Transverse colon (tissue), 4 donors: ENCODE measurements at regions not wholly inside any gene's neighbourhood (a gene's known extent, or its start where the extent isn't known, plus 50 kb on each side); places are given as distances from the start of the nearest gene placed in this dataset.

Experiments used
- DNase-seq: peaks from one replicate; pipeline ENCODE4 v3.0.0-alpha.2; 2019
- H3K27ac ChIP-seq, 4 donors: fragments of 200-600 bp; sonication (generic); 2 replicates each; pipeline ENCODE4 v1.5.1; 2016 to 2018; ENCODE audit warnings: inconsistent platforms in 4 of 4
- H3K27me3 ChIP-seq: fragments of 200-600 bp; sonication (generic); 2 replicates; pipeline ENCODE4 v1.5.1; 2017; ENCODE audit warnings: inconsistent platforms
- H3K36me3 ChIP-seq, 4 donors: fragments of 200-600 bp; sonication (generic); 2 replicates each; pipeline ENCODE4 v1.5.1; 2017 to 2019; ENCODE audit warnings: inconsistent platforms in 4 of 4
- H3K4me1 ChIP-seq, 4 donors: fragments of 200-600 bp; sonication (generic); 2 replicates each; pipeline ENCODE4 v1.5.1; 2017 to 2020; ENCODE audit warnings: inconsistent platforms in 4 of 4
- H3K4me3 ChIP-seq, 4 donors: fragments of 200-600 bp; sonication (generic); 1 replicate in 1 of 4; 2 replicates in 3 of 4; pipeline versions ENCODE4 v1.5.1 to v1.6.1; 2017 to 2019; ENCODE audit warnings: inconsistent platforms in 4 of 4
- H3K9me3 ChIP-seq, 2 donors: fragments of 200-600 bp; sonication (generic); 2 replicates each; pipeline ENCODE4 v1.5.1; 2017 to 2019; ENCODE audit warnings: inconsistent platforms in 2 of 2
- EP300 ChIP-seq: sonication (generic); formaldehyde crosslinking; IDR thresholded peaks from one replicate; pipeline ENCODE4 v1.6.1; 2017; ENCODE audit warnings: antibody characterized with exemption, low read depth
- POLR2A ChIP-seq: fragments of 450-650 bp; IDR thresholded peaks from one replicate; pipeline ENCODE4 v1.6.1; 2016; ENCODE audit warnings: antibody characterized with exemption, mild to moderate bottlenecking, moderate library complexity
- POLR2AphosphoS5 ChIP-seq, 3 donors: sonication (generic); formaldehyde crosslinking; IDR thresholded peaks; one replicate each; pipeline ENCODE4 v1.6.1; 2016; ENCODE audit warnings: antibody characterized with exemption in 3 of 3
- WGBS, 2 donors: methylation state at CpG; one replicate each; pipeline ENCODE4 v1.1.5; 2018; ENCODE audit warnings: low coverage in 1 of 2; 5-methylcytosine and 5-hydroxymethylcytosine counted together
- in situ Hi-C, 4 donors: fragments of 200-750 bp; cut with MboI; loops; one replicate each; pipeline versions ENCODE4 v1.15.0 to v1.15.1; 2017; ENCODE audit warnings: low sequenced_read_pairs in 3 of 4, low pct_ligation_motif_present in 1 of 4, low pct_unique_long_range_greater_than_20kb in 1 of 4
- intact Hi-C: fragments of 100-400 bp; cut with DNase I; formaldehyde crosslinking; loops from one replicate; pipeline ENCODE4 v1.15.1; 2023; ENCODE audit warnings: low total_unique reads
- TF ChIP-seq, protein P1 (sequence below), 5 experiments: fragments of 200-600 bp in 3 of 5; fragments of 450-650 bp in 2 of 5; sonication (generic) in 3 of 5; IDR thresholded peaks; 1 replicate in 2 of 5; 2 replicates in 3 of 5; pipeline ENCODE4 v1.5.1; 2016 to 2017; ENCODE audit warnings: antibody characterized with exemption in 5 of 5, inconsistent platforms in 3 of 5, mild to moderate bottlenecking in 2 of 5, moderate library complexity in 1 of 5

- in situ Hi-C loops (no loop called here), intact Hi-C loops (no loop called here)
- no peaks in the 10 kb centered on the region for H3K9me3 ChIP-seq
- no peaks in the 10 kb centered on the region for H3K36me3 ChIP-seq
- H3K27me3 ChIP-seq: no peaks in the 10 kb centered on the region
- DNase-seq: no peak
- no peaks in the 10 kb centered on the region for H3K4me1 ChIP-seq
- H3K4me3 ChIP-seq: no peak overlapping the region
- H3K27ac ChIP-seq: no peak overlapping the region
- 74 to 100% methylated on average over 1 of the region's 1 CpG for WGBS, 2 donors
- TF ChIP-seq POLR2A (no peak), POLR2AphosphoS5 (IDR thresholded peaks at IDR 0.05) (no peak), EP300 (no peak)
- TF ChIP-seq, protein P1, sequence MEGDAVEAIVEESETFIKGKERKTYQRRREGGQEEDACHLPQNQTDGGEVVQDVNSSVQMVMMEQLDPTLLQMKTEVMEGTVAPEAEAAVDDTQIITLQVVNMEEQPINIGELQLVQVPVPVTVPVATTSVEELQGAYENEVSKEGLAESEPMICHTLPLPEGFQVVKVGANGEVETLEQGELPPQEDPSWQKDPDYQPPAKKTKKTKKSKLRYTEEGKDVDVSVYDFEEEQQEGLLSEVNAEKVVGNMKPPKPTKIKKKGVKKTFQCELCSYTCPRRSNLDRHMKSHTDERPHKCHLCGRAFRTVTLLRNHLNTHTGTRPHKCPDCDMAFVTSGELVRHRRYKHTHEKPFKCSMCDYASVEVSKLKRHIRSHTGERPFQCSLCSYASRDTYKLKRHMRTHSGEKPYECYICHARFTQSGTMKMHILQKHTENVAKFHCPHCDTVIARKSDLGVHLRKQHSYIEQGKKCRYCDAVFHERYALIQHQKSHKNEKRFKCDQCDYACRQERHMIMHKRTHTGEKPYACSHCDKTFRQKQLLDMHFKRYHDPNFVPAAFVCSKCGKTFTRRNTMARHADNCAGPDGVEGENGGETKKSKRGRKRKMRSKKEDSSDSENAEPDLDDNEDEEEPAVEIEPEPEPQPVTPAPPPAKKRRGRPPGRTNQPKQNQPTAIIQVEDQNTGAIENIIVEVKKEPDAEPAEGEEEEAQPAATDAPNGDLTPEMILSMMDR (IDR thresholded peaks at IDR 0.05): no peak
Measured at GRCh38 chr4:31516520-31516919, 796.4 kb downstream of the PCDH7 start.

DNA sequence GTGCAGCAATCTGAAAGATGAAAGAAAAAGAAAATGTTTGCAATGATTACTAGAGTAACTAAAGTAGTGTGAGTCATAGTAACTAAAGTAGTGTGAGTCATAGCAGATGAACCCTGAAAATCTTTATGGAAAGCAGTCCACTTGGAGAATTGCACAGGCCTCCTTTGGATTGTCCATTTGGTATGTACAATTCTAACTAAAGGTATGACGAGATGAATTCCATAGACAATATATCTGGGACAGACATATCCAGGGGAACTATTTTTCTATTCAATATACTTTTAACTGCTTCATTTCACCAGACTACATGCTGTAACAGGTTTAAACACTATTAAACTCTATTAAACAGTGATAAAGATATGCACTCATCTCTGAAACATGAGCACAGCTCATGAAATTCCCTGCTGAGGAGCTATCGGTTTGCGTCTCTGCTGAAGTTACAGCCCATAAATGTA is 798.7 kb downstream of the PCDH7 start:
- intact Hi-C loops (no loop called here), in situ Hi-C loops (no loop called here)
- TF ChIP-seq POLR2A (no peak), POLR2AphosphoS5 (IDR thresholded peaks at IDR 0.05) (no peak), EP300 (no peak)
- TF ChIP-seq, protein P1 (IDR thresholded peaks at IDR 0.05): no peak
- no peaks in the 10 kb centered on the region for H3K36me3 ChIP-seq
- H3K27ac ChIP-seq: no peak overlapping the region
- no peaks in the 10 kb centered on the region for H3K4me1 ChIP-seq
- DNase-seq: no peak
- WGBS, 2 donors: 79 to 80% methylated on average over 1 to 3 of the region's 3 CpGs
- no peaks in the 10 kb centered on the region for H3K27me3 ChIP-seq
- no peak overlapping the region for H3K4me3 ChIP-seq
- no peaks in the 10 kb centered on the region for H3K9me3 ChIP-seq

GRCh38 chr4:31530555-31530954 is 810.4 kb downstream of the PCDH7 start:
- WGBS, 2 donors: 72% methylated on average over 3 of the region's 3 CpGs; no CpG with 5 or more reads in 1 of the 2 donors

DNA sequence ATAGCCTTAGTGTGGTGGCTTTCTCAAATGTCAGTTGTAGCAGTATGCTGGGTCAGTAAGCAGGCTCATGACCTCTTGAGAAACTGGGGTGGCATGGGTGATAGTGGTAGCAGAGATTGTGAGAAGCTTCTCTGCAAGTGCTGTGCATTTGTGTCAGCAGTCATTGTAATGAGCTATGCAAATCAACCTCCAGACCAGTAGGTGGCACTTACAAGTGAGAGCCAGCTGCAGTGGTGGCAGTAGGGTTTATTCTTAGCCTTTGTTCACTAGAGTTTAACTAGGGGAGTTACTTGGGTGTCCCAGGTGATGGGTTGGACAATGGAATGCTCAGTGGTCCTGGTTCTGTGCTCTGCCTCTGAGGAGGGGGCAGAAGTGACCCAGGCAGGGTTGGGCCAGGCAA is 818.7 kb downstream of the PCDH7 start:
- intact Hi-C loops (no loop called here), in situ Hi-C loops (no loop called here)
- Histone ChIP-seq H3K36me3 (no peaks in the 10 kb centered on the region), H3K27me3 (no peaks in the 10 kb centered on the region), H3K27ac (no peak overlapping the region), H3K4me3 (no peak overlapping the region), H3K4me1 (no peaks in the 10 kb centered on the region), H3K9me3 (no peaks in the 10 kb centered on the region)
- TF ChIP-seq POLR2AphosphoS5 (IDR thresholded peaks at IDR 0.05) (no peak), POLR2A (no peak), EP300 (no peak)
- TF ChIP-seq, protein P1 (IDR thresholded peaks at IDR 0.05): no peak
- no peak for DNase-seq

More at GRCh38 chr4:31530555-31530954, 810.4 kb downstream of the PCDH7 start:
- H3K27me3 ChIP-seq: no peaks in the 10 kb centered on the region
- no peak overlapping the region for H3K27ac ChIP-seq
- TF ChIP-seq EP300 (no peak), POLR2AphosphoS5 (IDR thresholded peaks at IDR 0.05) (no peak), POLR2A (no peak)
- TF ChIP-seq, protein P1 (IDR thresholded peaks at IDR 0.05): no peak
- no peak overlapping the region for H3K4me3 ChIP-seq
- no peaks in the 10 kb centered on the region for H3K4me1 ChIP-seq
- no peak for DNase-seq
- H3K9me3 ChIP-seq: peaks cover 0 to 5% of the 10 kb centered on the region in 2 donors
- in situ Hi-C loops: no loop called here
- intact Hi-C loops: no loop called here
- H3K36me3 ChIP-seq: no peaks in the 10 kb centered on the region
